ENCODE measurements at regions not wholly inside any gene's neighbourhood (a gene's known extent, or its start where the extent isn't known, plus 50 kb on each side); places are given as distances from the start of the nearest gene placed in this dataset.
A peak's percentile ranks its signal among the peaks of the same experiment; 100 is the strongest.
"Not testable (repeated sequence)": the region's sequence is repeated elsewhere in the genome, so short reads cannot be mapped to it uniquely, and the experiment has no call there.

- ATAC-seq; H3K9me3 ChIP-seq (replicated peaks; ENCODE audit: control insufficient read depth, insufficient read depth, low read depth, low read length); CTCF ChIA-PET (ENCODE audit: low intra/inter-chr PET ratio); intact Hi-C loops (cut with micrococcal nuclease); H3K27me3 ChIP-seq (ENCODE audit: control insufficient read depth in 2 of 2, insufficient read depth in 2 of 2, low read length in 2 of 2); H3K4me3 ChIP-seq; H2AFZ ChIP-seq (ENCODE audit: low read depth, low read length); H4K20me1 ChIP-seq (replicated peaks; ENCODE audit: control insufficient read depth, insufficient read depth, low read length); H3K36me3 ChIP-seq (ENCODE audit: control insufficient read depth, insufficient read depth, low read length); H3K79me2 ChIP-seq (ENCODE audit: control insufficient read depth, insufficient read depth, low read length); BruUV-seq (replicated peaks); DNase-seq (ENCODE audit: extremely low read depth in 1 of 4, low spot score in 3 of 4); H3K9me1 ChIP-seq (ENCODE audit: control insufficient read depth, insufficient read depth, low read length): not testable (repeated sequence)
- Histone ChIP-seq H3K9ac (ENCODE audit: insufficient read depth in 1 of 2, low read depth in 2 of 2, low read length in 2 of 2) (peak overlapping the region in 1 of 2 experiments; percentile 20; a peak in 1 of 4 replicates), H3K4me1 (replicated peaks in 1 of 2; ENCODE audit: control insufficient read depth in 2 of 2, insufficient read depth in 2 of 2, low read length in 2 of 2) (peaks cover 22 to 68% of the 10 kb centered on the region in 2 experiments), H3K27ac (ENCODE audit: extremely low read depth, low read depth, low read length) (peak overlapping the region; percentile 15; the same call in 1 of the 3 replicates), H3K4me2 (ENCODE audit: insufficient read depth, low read length) (peak overlapping the region; percentile 37)
- peak; percentile 19 for FAIRE-seq
- 19% methylated on average over 12 of the region's 12 CpGs for WGBS (ENCODE audit: insufficient coverage, low coverage, missing lambda C conversion rate)
- POLR2A ChIA-PET, result interaction anchor here (0.6 to 0.8 kb wide), 2 partner anchors 15 to 27 kb away, joined by 3 to 4 read pairs; no protein-coding TSS in a partner anchor
- in situ Hi-C loops (cut with MboI), result loop anchor here (5.0 kb wide), 1 partner anchor 293 kb away; no protein-coding TSS in a partner anchor
- TF ChIP-seq ZNF311 (CRISPR knock-in tag; IDR thresholded peaks at IDR 0.05) (0 out of 2 replicates have a peak, but pooled peaks have one; percentile 62), RHOXF2B (CRISPR knock-in tag; conservative IDR thresholded peaks at IDR 0.05) (peak; percentile 90; the same call in 1 of the 2 replicates), HSF4 (CRISPR knock-in tag; IDR thresholded peaks at IDR 0.05; ENCODE audit: borderline replicate concordance) (peak; percentile 95), CXXC5 (CRISPR knock-in tag; IDR thresholded peaks at IDR 0.05) (peak; percentile 29), ZNF41 (CRISPR knock-in tag; conservative IDR thresholded peaks at IDR 0.05) (0 out of 2 replicates have a peak, but pooled peaks have one; percentile 66), ZBTB12 (CRISPR knock-in tag; IDR thresholded peaks at IDR 0.05) (0 out of 2 replicates have a peak, but pooled peaks have one; percentile 40), KLF6 (CRISPR knock-in tag; IDR thresholded peaks at IDR 0.05; ENCODE audit: borderline replicate concordance) (peak; percentile 96), BCL6 (CRISPR knock-in tag; IDR thresholded peaks at IDR 0.05) (peak; percentile 72; the same call in 1 of the 2 replicates), ZNF589 (CRISPR knock-in tag; IDR thresholded peaks at IDR 0.05; ENCODE audit: low read depth) (peak; percentile 74; the same call in 1 of the 2 replicates), ZNF449 (CRISPR knock-in tag; IDR thresholded peaks at IDR 0.05) (peak; percentile 39; the same call in 1 of the 2 replicates), TCFL5 (CRISPR knock-in tag; conservative IDR thresholded peaks at IDR 0.05) (0 out of 2 replicates have a peak, but pooled peaks have one; percentile 65), CREB3 (tag; conservative IDR thresholded peaks at IDR 0.05; ENCODE audit: low read depth) (peak; percentile 92), ZNF395 (CRISPR knock-in tag; IDR thresholded peaks at IDR 0.05) (peak; percentile 88), ID3 (CRISPR knock-in tag; IDR thresholded peaks at IDR 0.05) (0 out of 2 replicates have a peak, but pooled peaks have one; percentile 28), ID3 (tag; IDR thresholded peaks at IDR 0.05) (peak; percentile 99)
Observed at GRCh38 chr12:131624756-131625501, 86.0 kb upstream of the SFSWAP start.
